MG63 (cell line): ENCODE measurements at regions not wholly inside any gene's neighbourhood (a gene's known extent, or its start where the extent isn't known, plus 50 kb on each side); places are given as distances from the start of the nearest gene placed in this dataset.

Experiments used
- DNase-seq: peaks from one replicate; pipeline ENCODE4 v3.0.0-alpha.2; 2020
- H3K27me3 ChIP-seq: fragments of 250-450 bp; sonication (Bioruptor Pico); 2 replicates; pipeline ENCODE4 v1.5.1; 2020; ENCODE audit warnings: mild to moderate bottlenecking, moderate library complexity
- H3K36me3 ChIP-seq: fragments of 250-450 bp; sonication (Bioruptor Pico); 2 replicates; pipeline ENCODE4 v1.5.1; 2020; ENCODE audit warnings: mild to moderate bottlenecking, moderate library complexity
- H3K4me3 ChIP-seq: fragments of 250-450 bp; sonication (Bioruptor Pico); 2 replicates; pipeline ENCODE4 v1.5.1; 2020; ENCODE audit warnings: mild to moderate bottlenecking, moderate library complexity
- H3K9me3 ChIP-seq: fragments of 250-450 bp; sonication (Bioruptor Pico); 2 replicates; pipeline ENCODE4 v1.5.1; 2020; ENCODE audit warnings: mild to moderate bottlenecking, moderate library complexity

GRCh38 chr15:97684249-97684648, 276.3 kb upstream of the ARRDC4 start:
- no peaks in the 10 kb centered on the region for H3K36me3 ChIP-seq
- no peak for DNase-seq

GRCh38 chr15:97686324-97686723, 274.2 kb upstream of the ARRDC4 start:
- Histone ChIP-seq H3K4me3 (no peak overlapping the region), H3K36me3 (no peaks in the 10 kb centered on the region), H3K9me3 (no peaks in the 10 kb centered on the region), H3K27me3 (0 out of 2 replicates have a peak, but pooled peaks cover 2% of the 10 kb centered on the region)
- DNase-seq: no peak

More at GRCh38 chr15:97684249-97684648, 276.3 kb upstream of the ARRDC4 start:
- H3K9me3 ChIP-seq: no peaks in the 10 kb centered on the region
- H3K4me3 ChIP-seq: no peak overlapping the region
- H3K27me3 ChIP-seq: 0 out of 2 replicates have a peak, but pooled peaks cover 2% of the 10 kb centered on the region

GRCh38 chr15:97687654-97688053, 272.8 kb upstream of the ARRDC4 start:
- H3K9me3 ChIP-seq: no peaks in the 10 kb centered on the region
- 0 out of 2 replicates have a peak, but pooled peaks cover 2% of the 10 kb centered on the region for H3K27me3 ChIP-seq
- no peak overlapping the region for H3K4me3 ChIP-seq
- no peak for DNase-seq
- no peaks in the 10 kb centered on the region for H3K36me3 ChIP-seq

- DNase-seq: no peak
- Histone ChIP-seq H3K36me3 (no peaks in the 10 kb centered on the region), H3K4me3 (no peak overlapping the region), H3K27me3 (0 out of 2 replicates have a peak, but pooled peaks cover 2% of the 10 kb centered on the region), H3K9me3 (no peaks in the 10 kb centered on the region)
Measured at GRCh38 chr15:97688177-97688576, 272.3 kb upstream of the ARRDC4 start.

- Histone ChIP-seq H3K36me3 (no peaks in the 10 kb centered on the region), H3K9me3 (no peaks in the 10 kb centered on the region), H3K4me3 (no peak overlapping the region), H3K27me3 (0 out of 2 replicates have a peak, but pooled peaks cover 2% of the 10 kb centered on the region)
- DNase-seq: no peak
Measured at GRCh38 chr15:97688886-97689285, 271.6 kb upstream of the ARRDC4 start.

GRCh38 chr15:97691078-97691477, 269.4 kb upstream of the ARRDC4 start:
- Histone ChIP-seq H3K9me3 (no peaks in the 10 kb centered on the region), H3K36me3 (no peaks in the 10 kb centered on the region), H3K4me3 (no peak overlapping the region), H3K27me3 (no peaks in the 10 kb centered on the region)
- no peak for DNase-seq

- no peaks in the 10 kb centered on the region for H3K9me3 ChIP-seq
- no peaks in the 10 kb centered on the region for H3K36me3 ChIP-seq
- H3K27me3 ChIP-seq: no peaks in the 10 kb centered on the region
- peak; percentile 43 for DNase-seq
- H3K4me3 ChIP-seq: no peak overlapping the region
Measured at GRCh38 chr15:97691799-97692198, 268.7 kb upstream of the ARRDC4 start.

- Histone ChIP-seq H3K36me3 (no peaks in the 10 kb centered on the region), H3K9me3 (no peaks in the 10 kb centered on the region), H3K27me3 (no peaks in the 10 kb centered on the region), H3K4me3 (no peak overlapping the region)
- DNase-seq: no peak
Measured at GRCh38 chr15:97692301-97693015, 268.0 kb upstream of the ARRDC4 start.

GRCh38 chr15:97694456-97694855, 266.0 kb upstream of the ARRDC4 start:
- Histone ChIP-seq H3K9me3 (peaks cover 3% of the 10 kb centered on the region; the same call in 1 of the 2 replicates), H3K4me3 (no peak overlapping the region), H3K36me3 (no peaks in the 10 kb centered on the region), H3K27me3 (no peaks in the 10 kb centered on the region)
- no peak for DNase-seq

GRCh38 chr15:97703400-97703799, 257.1 kb upstream of the ARRDC4 start:
- H3K9me3 ChIP-seq: peaks cover 3% of the 10 kb centered on the region; the same call in 1 of the 2 replicates
- DNase-seq: no peak
- H3K4me3 ChIP-seq: no peak overlapping the region
- no peaks in the 10 kb centered on the region for H3K27me3 ChIP-seq
- no peaks in the 10 kb centered on the region for H3K36me3 ChIP-seq

- Histone ChIP-seq H3K4me3 (no peak overlapping the region), H3K27me3 (no peaks in the 10 kb centered on the region), H3K36me3 (no peaks in the 10 kb centered on the region), H3K9me3 (no peaks in the 10 kb centered on the region)
- DNase-seq: no peak
Measured at GRCh38 chr15:97706059-97706458, 254.4 kb upstream of the ARRDC4 start.

GRCh38 chr15:97708252-97708651, 252.3 kb upstream of the ARRDC4 start:
- H3K27me3 ChIP-seq: no peaks in the 10 kb centered on the region
- no peak overlapping the region for H3K4me3 ChIP-seq
- H3K9me3 ChIP-seq: no peaks in the 10 kb centered on the region
- no peak for DNase-seq
- H3K36me3 ChIP-seq: no peaks in the 10 kb centered on the region

GRCh38 chr15:97712530-97712929, 248.0 kb upstream of the ARRDC4 start:
- no peak overlapping the region for H3K4me3 ChIP-seq
- no peaks in the 10 kb centered on the region for H3K9me3 ChIP-seq
- no peak for DNase-seq
- H3K27me3 ChIP-seq: no peaks in the 10 kb centered on the region
- no peaks in the 10 kb centered on the region for H3K36me3 ChIP-seq

GRCh38 chr15:97717806-97718205, 242.7 kb upstream of the ARRDC4 start:
- DNase-seq: no peak
- no peaks in the 10 kb centered on the region for H3K36me3 ChIP-seq
- no peaks in the 10 kb centered on the region for H3K27me3 ChIP-seq
- no peak overlapping the region for H3K4me3 ChIP-seq
- H3K9me3 ChIP-seq: peaks cover 5% of the 10 kb centered on the region

GRCh38 chr15:97718509-97718908, 242.0 kb upstream of the ARRDC4 start:
- H3K9me3 ChIP-seq: peaks cover 5% of the 10 kb centered on the region
- no peaks in the 10 kb centered on the region for H3K27me3 ChIP-seq
- no peaks in the 10 kb centered on the region for H3K36me3 ChIP-seq
- DNase-seq: no peak
- no peak overlapping the region for H3K4me3 ChIP-seq

- Histone ChIP-seq H3K36me3 (no peaks in the 10 kb centered on the region), H3K9me3 (no peaks in the 10 kb centered on the region), H3K4me3 (no peak overlapping the region), H3K27me3 (no peaks in the 10 kb centered on the region)
- DNase-seq: no peak
Measured at GRCh38 chr15:97728791-97729190, 231.7 kb upstream of the ARRDC4 start.

- Histone ChIP-seq H3K9me3 (no peaks in the 10 kb centered on the region), H3K27me3 (no peaks in the 10 kb centered on the region), H3K36me3 (no peaks in the 10 kb centered on the region), H3K4me3 (no peak overlapping the region)
- no peak for DNase-seq
Measured at GRCh38 chr15:97729270-97729669, 231.2 kb upstream of the ARRDC4 start.

GRCh38 chr15:97730315-97730714, 230.2 kb upstream of the ARRDC4 start:
- Histone ChIP-seq H3K36me3 (no peaks in the 10 kb centered on the region), H3K4me3 (no peak overlapping the region), H3K27me3 (no peaks in the 10 kb centered on the region), H3K9me3 (no peaks in the 10 kb centered on the region)
- no peak for DNase-seq
